Transverse colon (tissue), 4 donors: ENCODE measurements at regions not wholly inside any gene's neighbourhood (a gene's known extent, or its start where the extent isn't known, plus 50 kb on each side); places are given as distances from the start of the nearest gene placed in this dataset.

Experiments used
- DNase-seq: peaks from one replicate; pipeline ENCODE4 v3.0.0-alpha.2; 2019
- H3K27ac ChIP-seq, 4 donors: fragments of 200-600 bp; sonication (generic); 2 replicates each; pipeline ENCODE4 v1.5.1; 2016 to 2018; ENCODE audit warnings: inconsistent platforms in 4 of 4
- H3K27me3 ChIP-seq: fragments of 200-600 bp; sonication (generic); 2 replicates; pipeline ENCODE4 v1.5.1; 2017; ENCODE audit warnings: inconsistent platforms
- H3K36me3 ChIP-seq, 4 donors: fragments of 200-600 bp; sonication (generic); 2 replicates each; pipeline ENCODE4 v1.5.1; 2017 to 2019; ENCODE audit warnings: inconsistent platforms in 4 of 4
- H3K4me1 ChIP-seq, 4 donors: fragments of 200-600 bp; sonication (generic); 2 replicates each; pipeline ENCODE4 v1.5.1; 2017 to 2020; ENCODE audit warnings: inconsistent platforms in 4 of 4
- H3K4me3 ChIP-seq, 4 donors: fragments of 200-600 bp; sonication (generic); 1 replicate in 1 of 4; 2 replicates in 3 of 4; pipeline versions ENCODE4 v1.5.1 to v1.6.1; 2017 to 2019; ENCODE audit warnings: inconsistent platforms in 4 of 4
- H3K9me3 ChIP-seq, 2 donors: fragments of 200-600 bp; sonication (generic); 2 replicates each; pipeline ENCODE4 v1.5.1; 2017 to 2019; ENCODE audit warnings: inconsistent platforms in 2 of 2
- EP300 ChIP-seq: sonication (generic); formaldehyde crosslinking; IDR thresholded peaks from one replicate; pipeline ENCODE4 v1.6.1; 2017; ENCODE audit warnings: antibody characterized with exemption, low read depth
- POLR2A ChIP-seq: fragments of 450-650 bp; IDR thresholded peaks from one replicate; pipeline ENCODE4 v1.6.1; 2016; ENCODE audit warnings: antibody characterized with exemption, mild to moderate bottlenecking, moderate library complexity
- POLR2AphosphoS5 ChIP-seq, 3 donors: sonication (generic); formaldehyde crosslinking; IDR thresholded peaks; one replicate each; pipeline ENCODE4 v1.6.1; 2016; ENCODE audit warnings: antibody characterized with exemption in 3 of 3
- WGBS, 2 donors: methylation state at CpG; one replicate each; pipeline ENCODE4 v1.1.5; 2018; ENCODE audit warnings: low coverage in 1 of 2; 5-methylcytosine and 5-hydroxymethylcytosine counted together
- in situ Hi-C, 4 donors: fragments of 200-750 bp; cut with MboI; loops; one replicate each; pipeline versions ENCODE4 v1.15.0 to v1.15.1; 2017; ENCODE audit warnings: low sequenced_read_pairs in 3 of 4, low pct_ligation_motif_present in 1 of 4, low pct_unique_long_range_greater_than_20kb in 1 of 4
- intact Hi-C: fragments of 100-400 bp; cut with DNase I; formaldehyde crosslinking; loops from one replicate; pipeline ENCODE4 v1.15.1; 2023; ENCODE audit warnings: low total_unique reads
- TF ChIP-seq, protein P1 (sequence below), 5 experiments: fragments of 200-600 bp in 3 of 5; fragments of 450-650 bp in 2 of 5; sonication (generic) in 3 of 5; IDR thresholded peaks; 1 replicate in 2 of 5; 2 replicates in 3 of 5; pipeline ENCODE4 v1.5.1; 2016 to 2017; ENCODE audit warnings: antibody characterized with exemption in 5 of 5, inconsistent platforms in 3 of 5, mild to moderate bottlenecking in 2 of 5, moderate library complexity in 1 of 5

DNA sequence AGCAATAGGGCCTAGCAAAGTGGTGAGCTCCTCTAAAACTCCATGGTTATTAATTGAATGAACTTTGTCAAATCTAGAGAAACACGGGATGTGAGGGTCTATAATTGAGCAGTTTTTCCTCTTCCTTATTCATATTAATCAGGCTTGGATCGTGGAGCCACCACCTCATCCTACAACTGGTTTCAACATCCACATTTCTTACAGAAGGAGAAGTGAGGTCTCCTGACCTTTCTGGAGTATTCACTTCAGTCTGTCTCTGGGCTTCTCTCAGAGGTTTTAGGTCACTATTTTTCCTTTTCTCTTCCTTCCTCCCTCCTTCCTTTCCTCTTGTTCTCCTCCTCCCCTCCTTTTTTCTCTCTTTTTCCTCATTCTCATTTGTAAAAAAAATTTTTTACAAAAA, 177.3 kb upstream of the ACTBL2 start:
- TF ChIP-seq EP300: no peak
- TF ChIP-seq, protein P1, sequence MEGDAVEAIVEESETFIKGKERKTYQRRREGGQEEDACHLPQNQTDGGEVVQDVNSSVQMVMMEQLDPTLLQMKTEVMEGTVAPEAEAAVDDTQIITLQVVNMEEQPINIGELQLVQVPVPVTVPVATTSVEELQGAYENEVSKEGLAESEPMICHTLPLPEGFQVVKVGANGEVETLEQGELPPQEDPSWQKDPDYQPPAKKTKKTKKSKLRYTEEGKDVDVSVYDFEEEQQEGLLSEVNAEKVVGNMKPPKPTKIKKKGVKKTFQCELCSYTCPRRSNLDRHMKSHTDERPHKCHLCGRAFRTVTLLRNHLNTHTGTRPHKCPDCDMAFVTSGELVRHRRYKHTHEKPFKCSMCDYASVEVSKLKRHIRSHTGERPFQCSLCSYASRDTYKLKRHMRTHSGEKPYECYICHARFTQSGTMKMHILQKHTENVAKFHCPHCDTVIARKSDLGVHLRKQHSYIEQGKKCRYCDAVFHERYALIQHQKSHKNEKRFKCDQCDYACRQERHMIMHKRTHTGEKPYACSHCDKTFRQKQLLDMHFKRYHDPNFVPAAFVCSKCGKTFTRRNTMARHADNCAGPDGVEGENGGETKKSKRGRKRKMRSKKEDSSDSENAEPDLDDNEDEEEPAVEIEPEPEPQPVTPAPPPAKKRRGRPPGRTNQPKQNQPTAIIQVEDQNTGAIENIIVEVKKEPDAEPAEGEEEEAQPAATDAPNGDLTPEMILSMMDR (IDR thresholded peaks at IDR 0.05): no peak
- no peak for TF ChIP-seq POLR2A
- H3K9me3 ChIP-seq: no peaks in the 10 kb centered on the region
- H3K27me3 ChIP-seq: no peaks in the 10 kb centered on the region
- H3K4me3 ChIP-seq: no peak overlapping the region
- WGBS, 2 donors: 67 to 70% methylated on average over 2 of the region's 2 CpGs
- H3K27ac ChIP-seq: no peak overlapping the region
- H3K4me1 ChIP-seq: no peaks in the 10 kb centered on the region
- intact Hi-C loops: no loop called here
- no peak for DNase-seq
- H3K36me3 ChIP-seq: no peaks in the 10 kb centered on the region
- in situ Hi-C loops: loop anchor here in 1 of 4 donors (25.0 kb wide), 1 partner anchor 802 kb away; the partner anchor contains the start of gene PLK2

DNA sequence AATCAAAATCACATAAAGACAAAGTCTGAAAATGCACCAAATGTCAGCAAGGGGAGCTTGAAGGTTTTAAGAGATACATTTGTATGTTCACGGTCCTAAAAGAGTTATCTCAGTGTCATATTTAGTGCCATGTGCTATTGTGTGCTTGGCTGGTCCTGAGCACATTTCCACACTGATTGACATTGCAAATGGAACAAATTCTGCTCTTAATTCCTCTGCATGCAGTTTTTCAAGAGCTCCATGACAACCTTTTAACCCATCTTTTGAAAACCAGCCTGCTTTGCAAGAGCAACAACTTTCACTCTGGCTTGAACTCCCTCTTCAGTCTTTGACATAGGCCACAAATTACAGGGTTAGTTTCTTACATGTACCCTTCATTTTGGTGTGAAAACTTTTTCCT, 175.4 kb upstream of the ACTBL2 start:
- no peaks in the 10 kb centered on the region for H3K4me1 ChIP-seq
- no peaks in the 10 kb centered on the region for H3K9me3 ChIP-seq
- no peaks in the 10 kb centered on the region for H3K27me3 ChIP-seq
- in situ Hi-C loops (loop anchor here in 1 of 4 donors (25.0 kb wide), 1 partner anchor 804 kb away; the partner anchor contains the start of gene PLK2), intact Hi-C loops (no loop called here)
- H3K36me3 ChIP-seq: no peaks in the 10 kb centered on the region
- no peak for DNase-seq
- 84 to 89% methylated on average over 1 of the region's 1 CpG for WGBS, 2 donors
- TF ChIP-seq POLR2A (no peak), POLR2AphosphoS5 (IDR thresholded peaks at IDR 0.05) (no peak), EP300 (no peak)
- TF ChIP-seq, protein P1 (IDR thresholded peaks at IDR 0.05): no peak
- H3K4me3 ChIP-seq: no peak overlapping the region
- no peak overlapping the region for H3K27ac ChIP-seq

DNA sequence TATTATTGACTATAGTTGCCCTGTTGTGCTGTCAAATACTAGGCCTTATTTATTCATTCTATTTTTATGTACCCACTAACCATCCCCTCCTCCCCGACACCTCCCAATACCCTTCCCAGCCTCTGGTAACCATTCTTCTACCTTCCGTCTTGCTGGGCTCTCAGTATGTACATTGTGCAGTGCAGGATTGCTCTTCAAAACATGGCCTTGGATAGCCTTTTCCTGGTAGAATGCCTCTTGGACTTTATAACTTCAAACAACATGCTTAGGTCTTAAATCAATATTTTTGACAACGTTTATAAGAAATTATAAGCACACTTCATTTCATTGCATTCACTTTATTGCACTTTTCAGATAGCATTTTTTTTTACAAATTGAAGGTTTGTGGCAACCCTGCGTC, 172.6 kb upstream of the ACTBL2 start:
- Histone ChIP-seq H3K9me3 (no peaks in the 10 kb centered on the region), H3K4me1 (no peaks in the 10 kb centered on the region), H3K27ac (no peak overlapping the region), H3K27me3 (no peaks in the 10 kb centered on the region), H3K36me3 (no peaks in the 10 kb centered on the region), H3K4me3 (no peak overlapping the region)
- no peak for DNase-seq
- in situ Hi-C loops (loop anchor here in 1 of 4 donors (25.0 kb wide), 1 partner anchor 807 kb away; the partner anchor contains the start of gene PLK2), intact Hi-C loops (no loop called here)
- 66 to 85% methylated on average over 3 to 4 of the region's 4 CpGs for WGBS, 2 donors
- no peak for TF ChIP-seq POLR2A
- TF ChIP-seq POLR2AphosphoS5 (IDR thresholded peaks at IDR 0.05): no peak

DNA sequence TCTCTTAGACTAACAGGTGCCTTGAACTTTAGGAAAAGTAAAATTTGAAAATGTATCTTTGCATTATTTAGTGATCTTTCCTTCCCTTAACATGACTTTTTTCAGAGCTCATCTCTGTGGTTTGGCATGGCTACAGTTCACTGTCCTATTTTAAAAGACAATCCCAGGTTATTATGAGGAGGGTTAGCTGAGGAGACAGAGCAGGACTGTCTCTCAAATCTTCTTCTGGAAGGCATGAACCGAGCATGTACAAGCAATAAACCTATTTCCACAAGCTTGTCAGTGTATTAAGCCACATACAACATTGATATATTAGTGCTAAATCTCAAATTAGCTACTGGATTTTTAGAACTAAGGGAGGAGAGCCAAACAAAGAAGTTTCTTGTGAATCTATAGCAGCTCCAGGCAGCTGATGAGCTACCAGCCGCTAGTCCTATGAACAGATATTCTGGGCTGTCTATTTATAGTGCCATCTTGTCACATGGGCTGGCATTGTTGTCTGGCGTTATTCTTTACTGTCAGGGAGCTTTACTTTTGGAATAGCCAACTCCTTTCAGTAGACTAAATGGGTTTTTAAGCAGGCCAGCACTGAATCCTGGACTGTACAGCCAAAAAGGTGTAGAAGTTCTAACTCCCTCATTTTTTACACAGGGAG, 171.2 kb upstream of the ACTBL2 start:
- H3K4me1 ChIP-seq: no peaks in the 10 kb centered on the region
- H3K27ac ChIP-seq: no peak overlapping the region
- H3K9me3 ChIP-seq: no peaks in the 10 kb centered on the region
- H3K4me3 ChIP-seq: no peak overlapping the region
- DNase-seq: no peak
- no peaks in the 10 kb centered on the region for H3K27me3 ChIP-seq
- TF ChIP-seq, protein P1 (IDR thresholded peaks at IDR 0.05): no peak
- TF ChIP-seq EP300: no peak
- no peak for TF ChIP-seq POLR2A
- no peak for TF ChIP-seq POLR2AphosphoS5 (IDR thresholded peaks at IDR 0.05)
- 45 to 50% methylated on average over 1 to 3 of the region's 3 CpGs for WGBS, 2 donors
- in situ Hi-C loops: loop anchor here in 1 of 4 donors (25.0 kb wide), 1 partner anchor 809 kb away; the partner anchor contains the start of gene PLK2
- H3K36me3 ChIP-seq: no peaks in the 10 kb centered on the region
- intact Hi-C loops: no loop called here

DNA sequence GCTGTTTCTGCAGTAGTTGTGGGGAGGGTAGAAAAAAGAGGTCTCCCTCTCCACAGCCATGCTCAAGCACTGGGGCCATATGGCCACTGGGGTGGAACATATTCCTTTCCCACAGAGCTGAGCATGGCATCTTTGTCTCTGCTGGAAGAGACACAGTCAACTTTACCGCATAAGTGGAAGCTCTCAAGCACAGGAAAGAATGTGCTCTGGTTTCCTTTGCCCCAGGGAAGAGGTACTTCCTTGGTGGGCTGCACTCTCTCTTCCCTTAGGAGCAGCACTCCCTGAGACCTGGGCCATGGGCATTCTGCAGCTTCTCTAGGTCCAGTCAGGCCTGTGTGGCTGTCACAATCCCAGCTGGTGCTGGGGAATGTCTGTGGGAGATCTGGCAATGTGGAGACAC, 168.5 kb upstream of the ACTBL2 start:
- no CpG with 5 or more reads among the region's 1 CpG for WGBS, 2 donors
- Histone ChIP-seq H3K9me3 (no peaks in the 10 kb centered on the region), H3K27me3 (no peaks in the 10 kb centered on the region), H3K36me3 (no peaks in the 10 kb centered on the region), H3K4me1 (no peaks in the 10 kb centered on the region), H3K4me3 (no peak overlapping the region), H3K27ac (no peak overlapping the region)
- intact Hi-C loops (no loop called here), in situ Hi-C loops (loop anchor here in 1 of 4 donors (25.0 kb wide), 1 partner anchor 811 kb away; the partner anchor contains the start of gene PLK2)
- DNase-seq: no peak
- TF ChIP-seq, protein P1 (IDR thresholded peaks at IDR 0.05): no peak
- no peak for TF ChIP-seq POLR2AphosphoS5 (IDR thresholded peaks at IDR 0.05)
- TF ChIP-seq EP300: no peak
- no peak for TF ChIP-seq POLR2A
